HG02759 (cell line): ENCODE measurements at regions not wholly inside any gene's neighbourhood (a gene's known extent, or its start where the extent isn't known, plus 50 kb on each side); places are given as distances from the start of the nearest gene placed in this dataset.
A peak's percentile ranks its signal among the peaks of the same experiment; 100 is the strongest.
"Not testable (repeated sequence)": the region's sequence is repeated elsewhere in the genome, so short reads cannot be mapped to it uniquely, and the experiment has no call there.

ENCODE experiments used
- ATAC-seq: cut with Tn5 transposase; IDR thresholded peaks from one replicate; pipeline ENCODE4 v1.9.1; 2021; ENCODE audit warnings: mild to moderate bottlenecking, moderate library complexity; ENCODE audit not compliant: unreplicated experiment

GRCh38 chr12:124476011-124476400 is 91.4 kb downstream of the NCOR2 start:
- no peak for ATAC-seq

DNA sequence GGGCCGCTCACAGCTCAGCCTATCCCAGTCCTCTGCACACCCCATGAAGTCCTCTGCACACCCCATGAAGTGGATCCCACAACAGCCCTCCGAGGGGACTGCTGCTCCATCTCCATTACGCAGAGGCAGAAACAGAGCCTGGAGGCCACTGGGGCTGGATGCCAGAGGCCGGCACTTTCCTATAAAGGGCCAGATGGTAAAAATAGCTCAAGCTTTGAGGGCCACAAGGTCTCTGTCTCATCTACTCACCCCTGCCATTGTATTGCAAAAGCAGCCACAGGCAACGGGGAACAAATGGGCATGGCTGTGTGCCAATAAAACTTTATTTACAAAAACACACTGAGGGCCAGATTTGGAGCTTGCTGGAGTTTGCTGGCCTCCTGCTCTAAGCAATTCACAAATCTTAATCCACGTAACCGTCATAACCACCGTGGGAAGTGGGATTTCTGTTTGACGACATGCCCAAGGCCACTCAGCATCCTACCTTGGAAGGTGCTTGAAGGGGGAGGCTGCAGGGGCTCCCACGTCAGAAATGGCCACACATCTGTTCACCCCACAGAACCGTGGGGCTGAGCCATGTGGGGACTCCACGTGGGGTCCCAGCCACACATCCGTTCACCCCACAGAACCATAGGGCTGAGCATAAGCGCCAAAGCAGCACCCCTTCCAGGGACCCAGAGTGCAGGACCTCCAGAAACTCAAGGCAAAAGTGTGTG is 92.0 kb downstream of the NCOR2 start:
- ATAC-seq: no peak

DNA sequence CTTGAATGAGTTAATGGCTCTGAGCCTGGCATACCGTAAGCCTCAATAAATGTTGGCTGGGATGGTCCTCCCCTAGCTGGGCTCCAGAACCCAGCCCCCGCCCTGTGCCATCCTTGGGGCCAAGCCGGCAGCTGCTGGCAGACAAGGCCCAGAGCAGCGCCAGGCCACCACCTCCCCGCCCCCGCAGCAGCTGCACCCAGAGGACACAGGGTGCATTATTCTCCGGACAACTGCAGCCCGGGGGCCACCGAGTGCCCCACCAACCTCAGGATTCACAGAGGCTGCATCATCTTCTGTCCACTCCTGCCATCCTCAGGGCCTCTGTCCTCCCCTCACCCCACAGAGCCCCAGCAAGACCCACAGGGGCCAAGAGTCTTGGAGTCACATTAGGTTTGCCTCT is 92.7 kb downstream of the NCOR2 start:
- no peak for ATAC-seq

DNA sequence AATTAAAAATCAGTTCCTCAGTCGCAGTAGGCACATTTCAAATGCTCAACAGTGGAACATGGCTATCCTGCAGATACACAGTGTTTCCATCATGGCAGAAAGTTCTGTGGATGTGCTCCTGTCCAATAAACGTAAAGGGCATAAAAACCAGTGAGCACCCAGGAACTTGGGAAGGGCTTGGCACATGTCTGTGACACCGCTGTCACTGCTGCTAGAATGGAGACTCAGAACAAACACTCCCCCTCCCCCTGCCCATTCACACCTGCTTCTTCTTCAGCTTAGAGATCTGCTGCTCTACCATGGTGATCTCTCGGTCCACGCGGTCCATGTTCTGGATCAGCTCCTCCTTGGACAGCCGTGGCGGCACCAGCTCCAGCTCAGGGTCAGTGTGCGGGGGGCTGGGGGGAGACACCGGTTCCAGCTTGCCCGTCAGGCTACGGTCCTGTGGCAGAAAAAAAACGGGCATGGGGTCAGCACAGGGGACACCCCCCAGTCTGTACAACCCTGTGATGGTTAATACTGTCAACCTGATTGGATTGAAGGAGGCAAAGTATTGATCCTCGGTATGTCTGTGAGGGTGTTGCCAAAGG is 94.6 kb downstream of the NCOR2 start:
- ATAC-seq: no peak

DNA sequence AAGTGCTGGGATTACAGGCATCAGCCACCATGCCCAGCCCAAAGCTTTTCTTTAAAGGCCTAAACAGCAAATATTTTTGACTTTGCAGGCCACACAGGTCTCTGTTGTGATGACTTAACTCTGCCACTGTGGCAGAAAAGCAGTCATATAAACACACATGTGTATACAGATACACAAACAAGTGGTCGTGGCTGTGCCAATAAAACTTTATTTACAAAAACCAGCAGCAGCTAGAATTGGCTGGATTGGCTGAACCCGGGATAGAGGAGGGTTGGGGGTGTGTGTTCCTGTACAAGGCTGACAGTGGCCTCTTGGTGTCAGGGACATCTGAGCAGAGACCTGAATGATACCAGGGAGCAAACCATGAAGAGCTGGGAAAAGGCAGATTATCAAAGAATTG is 95.6 kb downstream of the NCOR2 start:
- no peak for ATAC-seq

DNA sequence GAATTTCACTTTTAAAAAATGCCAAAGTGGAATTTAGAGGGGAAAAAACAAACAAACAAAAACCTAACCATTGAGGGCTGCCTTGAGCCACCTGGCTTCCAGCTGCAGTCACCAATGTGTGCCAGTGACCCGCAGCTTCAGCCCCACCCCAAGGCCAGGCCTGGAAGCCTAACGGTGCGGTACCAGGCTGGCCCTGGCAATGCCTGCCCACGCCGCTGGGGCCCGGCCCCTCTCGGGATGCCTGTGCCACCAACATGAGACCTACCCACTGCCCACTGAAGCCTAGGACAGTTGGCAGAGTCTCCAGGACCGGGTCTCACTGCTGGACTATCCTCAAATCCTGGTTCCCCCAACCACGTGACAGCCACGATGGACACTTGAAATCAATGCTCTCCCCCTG is 96.6 kb downstream of the NCOR2 start:
- no peak for ATAC-seq

- no peak for ATAC-seq
Measured at GRCh38 chr12:124470139-124470538, 97.3 kb downstream of the NCOR2 start.

- ATAC-seq: no peak
Measured at GRCh38 chr12:124469193-124469888, 98.1 kb downstream of the NCOR2 start.

DNA sequence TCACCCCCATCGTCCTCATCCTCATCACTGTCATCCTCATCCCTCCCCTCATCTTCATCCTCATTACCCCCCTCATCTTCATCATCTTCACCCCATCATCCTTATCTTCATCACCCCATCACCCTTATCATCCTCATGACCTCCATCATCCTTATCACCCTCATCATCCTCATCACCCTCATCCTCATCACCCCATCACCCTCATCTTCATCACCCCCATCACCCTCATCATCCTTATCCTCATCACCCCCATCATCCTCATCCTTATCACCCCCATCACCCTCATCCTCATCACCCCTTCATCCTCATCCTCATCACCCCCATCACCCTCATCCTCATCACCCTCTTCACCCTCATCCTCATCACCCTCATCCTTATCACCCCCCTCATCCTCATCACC is 99.9 kb downstream of the NCOR2 start:
- ATAC-seq: not testable (repeated sequence)

DNA sequence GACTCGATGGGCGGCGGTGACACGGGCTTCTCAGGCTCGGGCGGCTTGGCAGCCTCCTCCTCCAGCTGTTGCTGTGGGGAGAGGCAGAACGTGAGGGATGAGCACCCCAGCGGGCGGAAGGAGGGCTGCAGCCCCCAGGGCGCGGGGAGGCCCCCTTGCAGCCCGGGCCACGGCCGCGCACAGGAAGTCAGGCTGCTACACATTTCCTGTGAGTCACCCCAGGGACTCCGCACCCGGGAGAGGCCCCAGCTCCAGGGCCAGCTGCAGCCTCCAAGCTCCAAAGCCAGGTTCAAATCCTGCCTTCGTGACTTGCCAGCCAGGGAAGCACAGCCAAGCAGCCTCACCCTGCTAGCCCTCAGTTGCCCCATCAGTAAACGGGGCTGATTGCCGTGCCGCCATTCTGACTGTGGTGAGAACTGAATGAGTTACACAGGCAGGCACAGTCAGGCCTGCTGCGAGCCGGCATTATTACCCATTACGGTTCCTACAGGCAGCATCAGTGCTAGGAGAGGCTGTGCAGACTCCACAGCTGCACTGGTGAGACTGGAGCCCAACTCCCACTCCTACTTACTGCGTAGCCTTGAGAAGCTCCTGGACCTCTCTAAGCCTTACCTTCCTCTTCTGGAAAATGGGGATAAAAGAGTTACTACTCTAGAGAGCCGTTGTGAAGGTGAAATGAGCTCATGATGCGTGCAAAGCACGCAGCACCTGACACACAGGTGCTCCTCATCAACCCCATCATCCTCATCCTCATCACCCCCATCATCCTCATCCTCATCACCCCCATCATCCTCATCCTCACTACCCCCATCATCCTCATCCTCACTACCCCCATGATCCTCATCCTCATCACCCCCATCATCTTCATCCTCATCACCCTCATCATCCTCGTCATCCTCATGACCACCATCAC is 100.9 kb downstream of the NCOR2 start:
- ATAC-seq: peak; percentile 96

GRCh38 chr12:124465473-124465872 is 101.9 kb downstream of the NCOR2 start:
- ATAC-seq: no peak

DNA sequence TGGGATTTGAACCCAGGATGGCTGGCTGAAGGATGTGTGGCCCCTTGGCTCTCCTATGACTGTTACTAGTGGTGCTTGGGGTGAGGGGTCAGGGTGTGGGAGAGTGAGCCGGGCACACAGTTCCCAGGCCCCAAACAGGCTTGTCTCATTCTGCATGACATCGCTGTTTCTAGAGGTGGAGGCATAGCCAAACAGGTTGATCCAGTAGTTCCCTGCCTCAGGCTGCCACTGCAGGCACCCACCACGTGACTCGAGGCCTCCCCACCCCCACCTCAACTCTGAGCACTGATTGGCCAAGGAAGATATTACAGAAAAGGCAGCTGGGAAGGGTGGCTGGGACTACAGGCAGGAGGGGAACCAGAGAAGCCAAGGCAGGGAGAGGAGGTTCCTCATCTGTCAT is 102.6 kb downstream of the NCOR2 start:
- ATAC-seq: no peak

GRCh38 chr12:124464062-124464461 is 103.3 kb downstream of the NCOR2 start:
- ATAC-seq: no peak

DNA sequence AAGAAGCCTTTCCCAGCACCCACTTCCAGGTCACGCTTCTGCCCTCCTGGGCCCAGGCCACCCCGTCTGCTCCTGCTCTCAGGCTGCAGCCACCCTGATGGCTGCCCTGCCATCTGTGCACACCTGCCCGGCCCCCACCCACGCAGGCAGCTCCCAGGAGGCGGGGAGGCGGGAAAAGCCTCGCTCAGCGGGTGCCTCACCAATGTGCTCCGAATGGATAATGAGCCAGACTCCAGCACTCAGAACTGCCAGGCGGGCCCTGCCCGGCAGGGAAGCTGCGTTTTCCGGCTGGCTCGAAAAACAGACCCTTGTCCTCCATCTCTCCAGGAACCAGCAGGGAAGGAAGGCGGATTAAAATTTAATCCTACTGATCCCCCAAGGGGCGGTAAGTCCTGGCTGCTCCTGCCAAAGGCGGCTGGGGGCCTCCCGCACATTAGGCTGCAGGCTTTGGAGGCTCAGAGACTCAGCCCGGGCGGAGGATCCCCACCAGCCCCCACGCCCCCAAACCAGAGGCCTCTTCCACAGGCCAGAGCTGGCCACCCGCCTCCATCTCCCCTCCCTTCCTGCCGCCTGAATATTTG is 104.0 kb downstream of the NCOR2 start:
- ATAC-seq: no peak

DNA sequence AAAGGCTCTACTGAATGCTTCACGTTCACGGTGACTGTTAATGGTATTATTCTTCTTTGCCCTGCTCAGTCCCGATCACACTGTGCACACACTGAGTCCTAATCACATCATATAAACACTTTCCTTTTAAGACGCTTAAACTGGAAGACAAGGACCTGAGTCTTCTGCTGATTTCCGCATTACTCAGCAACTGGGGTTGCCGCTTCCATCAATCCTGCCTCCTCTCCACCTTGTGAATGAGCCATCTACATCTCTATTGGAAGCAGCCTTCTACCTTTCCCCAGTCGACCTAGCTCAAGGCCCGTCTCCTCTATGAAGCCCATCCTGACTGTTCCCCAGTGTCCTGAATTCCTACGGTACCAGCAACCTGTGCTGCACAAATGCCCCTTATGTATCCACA is 104.7 kb downstream of the NCOR2 start:
- ATAC-seq: no peak

DNA sequence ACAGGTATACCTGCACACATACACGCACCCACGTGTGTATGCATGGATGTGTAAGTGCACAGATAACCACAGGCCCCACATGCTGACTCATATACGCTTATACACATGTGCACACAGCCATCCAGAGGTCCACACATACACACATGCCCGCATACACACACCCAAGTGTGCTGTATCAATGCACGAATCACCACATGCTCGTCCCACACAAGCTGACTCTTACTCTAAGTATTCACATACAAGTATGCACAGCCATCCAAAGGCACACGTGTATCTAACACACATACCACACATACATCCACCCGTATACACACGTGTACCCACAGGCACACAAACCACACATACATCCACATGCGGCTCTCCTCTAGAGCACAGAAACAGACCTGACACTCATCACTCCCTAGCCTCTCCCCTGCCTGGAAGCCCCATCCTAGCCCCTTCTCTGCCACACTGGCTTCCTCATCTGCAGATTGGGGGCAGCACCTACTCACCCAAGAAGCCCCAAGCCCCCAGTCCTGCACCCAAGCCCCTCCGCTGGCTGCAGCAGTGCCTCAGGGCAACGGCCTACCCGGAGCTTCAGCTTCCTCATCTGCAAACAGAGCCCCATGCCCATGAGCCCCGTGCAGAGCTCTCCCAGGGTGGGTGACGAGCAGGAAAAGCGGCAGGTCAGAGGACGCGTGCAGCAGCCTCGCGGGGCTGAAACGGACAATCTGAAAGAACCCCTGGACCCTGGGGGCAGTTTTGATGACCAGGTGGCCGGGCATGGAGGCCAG is 105.4 kb downstream of the NCOR2 start:
- no peak for ATAC-seq

DNA sequence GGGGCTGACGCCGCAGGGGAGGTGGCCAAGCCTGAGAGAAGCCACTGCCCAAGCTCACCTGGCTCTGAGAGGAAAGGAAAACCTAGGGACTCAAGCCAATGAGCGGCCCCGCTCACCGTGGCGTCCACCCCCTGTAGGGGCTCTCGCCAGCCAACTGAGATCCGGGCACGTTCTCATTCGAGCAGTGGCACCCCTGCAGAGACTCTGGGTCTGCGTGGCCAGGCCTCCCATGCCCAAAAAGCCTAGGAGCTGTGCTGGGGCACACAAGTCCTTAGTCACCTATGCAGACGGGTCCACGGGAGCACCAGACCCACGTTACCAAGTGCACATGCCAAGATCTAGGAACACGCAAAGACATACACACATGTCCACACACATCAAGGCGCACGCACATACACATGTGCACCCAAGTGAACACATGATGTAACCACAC is 106.2 kb downstream of the NCOR2 start:
- ATAC-seq: no peak

- no peak for ATAC-seq
Measured at GRCh38 chr12:124460771-124461170, 106.6 kb downstream of the NCOR2 start.

DNA sequence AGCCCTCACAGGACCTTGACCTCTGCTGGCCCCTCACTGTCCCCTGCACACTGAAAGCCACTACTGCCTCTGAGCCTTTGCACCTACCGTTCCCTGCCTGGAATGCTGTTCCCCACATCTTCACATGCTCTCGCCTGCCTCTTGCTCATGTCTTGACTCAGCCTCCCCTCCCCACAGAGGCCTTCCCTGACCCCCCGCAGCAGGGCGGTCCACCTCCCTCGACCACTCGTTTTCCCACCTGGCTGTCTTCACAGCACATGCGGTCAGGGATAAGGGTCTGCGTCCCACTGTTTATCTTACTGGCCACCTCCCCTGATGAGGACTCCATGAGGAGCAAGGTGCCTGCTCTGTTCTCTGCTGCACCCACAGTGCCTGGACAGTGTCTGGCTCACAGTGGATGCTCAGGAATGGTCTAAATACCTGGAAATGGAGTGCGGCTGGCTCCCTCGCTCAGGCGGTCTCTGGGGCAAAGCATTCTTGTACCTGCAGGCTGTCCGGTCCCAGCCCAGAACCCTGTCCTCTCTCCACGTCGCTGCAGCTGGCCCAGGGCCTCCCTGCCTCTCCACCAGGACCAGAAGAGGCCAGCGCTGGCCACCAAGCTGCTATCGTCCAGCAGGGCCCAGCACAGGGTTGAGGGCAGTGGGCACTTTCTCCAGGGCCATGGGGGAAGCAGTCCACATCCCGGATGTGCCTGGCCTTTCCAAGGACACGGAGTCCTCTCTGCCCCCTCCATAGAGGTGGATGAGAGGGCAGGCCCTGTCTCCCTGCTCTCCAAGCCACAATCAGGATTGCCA is 107.4 kb downstream of the NCOR2 start:
- ATAC-seq: no peak
